IMR-90 (cell line): ENCODE measurements at regions not wholly inside any gene's neighbourhood (a gene's known extent, or its start where the extent isn't known, plus 50 kb on each side); places are given as distances from the start of the nearest gene placed in this dataset.

Experiments used
- ATAC-seq: fragments of 200-7000 bp; cut with Tn5 transposase; 2 replicates; pipeline ENCODE4 v1.9.1; 2020; ENCODE audit warnings: low read depth, mild to moderate bottlenecking, moderate library complexity
- BruUV-seq: library from RNA; stranded (reverse); fragments of 400-500 nt; replicated peaks from 2 replicates; lab custom pipeline; 2021; lab: Mats Ljungman, UMichigan
- CTCF ChIA-PET: fragments of 300-600 bp; formaldehyde crosslinking; extraction: SDS; loops from one replicate; lab custom pipeline; 2021; ENCODE audit warnings: antibody characterized with exemption; lab: Yijun Ruan, JAX
- POLR2A ChIA-PET: fragments of 300-600 bp; sonication (Branson Sonifier 250); formaldehyde crosslinking; loops from one replicate; lab custom pipeline; 2022; ENCODE audit warnings: antibody characterized with exemption; ENCODE audit not compliant: unreplicated experiment; lab: Charles Lee
- DNase-seq: peaks from one replicate; pipeline ENCODE4 v3.0.0; 2013
- H2AFZ ChIP-seq: replicated peaks from 2 replicates; pipeline ENCODE3; 2013; ENCODE audit warnings: low read length, mild to moderate bottlenecking; ENCODE audit not compliant: poor library complexity
- H2AK5ac ChIP-seq: 2 replicates; pipeline ENCODE4 v1.6.1; 2013; ENCODE audit warnings: low read depth, low read length, inconsistent platforms
- H2AK9ac ChIP-seq: replicated peaks from 2 replicates; pipeline ENCODE3; 2013; ENCODE audit warnings: mild to moderate bottlenecking, low read depth, low read length, moderate library complexity; ENCODE audit not compliant: poor library complexity
- H2BK120ac ChIP-seq: 2 replicates; pipeline ENCODE4 v1.6.1; 2013; ENCODE audit warnings: low read depth, low read length, inconsistent platforms
- H2BK15ac ChIP-seq: 3 replicates; pipeline ENCODE4 v1.6.1; 2013; ENCODE audit warnings: low read depth, low read length, inconsistent platforms
- H2BK20ac ChIP-seq: 2 replicates; pipeline ENCODE4 v1.6.1; 2013; ENCODE audit warnings: low read depth, mild to moderate bottlenecking, inconsistent platforms, low read length, moderate library complexity
- H2BK5ac ChIP-seq: 2 replicates; pipeline ENCODE4 v1.6.1; 2013; ENCODE audit warnings: mild to moderate bottlenecking, low read depth, low read length, inconsistent platforms; ENCODE audit not compliant: poor library complexity, severe bottlenecking
- H3K14ac ChIP-seq: replicated peaks from 2 replicates; pipeline ENCODE4 v1.6.1; 2013; ENCODE audit warnings: low read depth, low read length, inconsistent platforms
- H3K18ac ChIP-seq: 2 replicates; pipeline ENCODE4 v1.6.1; 2013; ENCODE audit warnings: low read depth, low read length, control low read depth
- H3K23ac ChIP-seq: 2 replicates; pipeline ENCODE4 v1.6.1; 2013; ENCODE audit warnings: low read depth, low read length, inconsistent platforms
- H3K27ac ChIP-seq: 2 replicates; pipeline ENCODE4 v1.5.1; 2013; ENCODE audit warnings: mild to moderate bottlenecking, control low read depth, low read length; ENCODE audit not compliant: insufficient read depth
- H3K27me3 ChIP-seq: 2 replicates; pipeline ENCODE4 v1.6.1; 2013; ENCODE audit warnings: low read length; ENCODE audit not compliant: control insufficient read depth, insufficient read depth
- H3K36me3 ChIP-seq: 2 replicates; pipeline ENCODE4 v1.6.1; 2013; ENCODE audit warnings: low read length, mixed read lengths; ENCODE audit not compliant: control insufficient read depth, insufficient read depth
- H3K4ac ChIP-seq: 2 replicates; pipeline ENCODE4 v1.6.1; 2013; ENCODE audit warnings: low read depth, low read length, inconsistent platforms
- H3K4me1 ChIP-seq: 2 replicates; pipeline ENCODE4 v1.6.1; 2013; ENCODE audit warnings: low read length, mixed read lengths; ENCODE audit not compliant: control insufficient read depth, insufficient read depth
- H3K4me2 ChIP-seq: 2 replicates; pipeline ENCODE4 v1.6.1; 2013; ENCODE audit warnings: low read depth, mild to moderate bottlenecking, control low read depth, low read length, moderate library complexity
- H3K4me3 ChIP-seq: 2 replicates; pipeline ENCODE4 v1.5.1; 2013; ENCODE audit warnings: low read depth, mild to moderate bottlenecking, control low read depth, low read length, moderate library complexity; ENCODE audit not compliant: insufficient read depth
- H3K56ac ChIP-seq: 2 replicates; pipeline ENCODE4 v1.6.1; 2013; ENCODE audit warnings: low read length, inconsistent platforms; ENCODE audit not compliant: insufficient read depth; ENCODE audit errors: extremely low read depth
- H3K79me1 ChIP-seq, 2 experiments: 2 replicates each; pipeline ENCODE4 v1.6.1; 2013; ENCODE audit warnings: low read length in 2 of 2, inconsistent platforms in 1 of 2, low read depth in 1 of 2
- H3K9ac ChIP-seq: 2 replicates; pipeline ENCODE4 v1.6.1; 2013; ENCODE audit warnings: low read depth, low read length, control low read depth
- H3K9me1 ChIP-seq: 2 replicates; pipeline ENCODE4 v1.6.1; 2013; ENCODE audit warnings: low read length, inconsistent platforms; ENCODE audit not compliant: insufficient read depth
- H3K9me3 ChIP-seq: 2 replicates; pipeline ENCODE4 v1.6.1; 2013; ENCODE audit warnings: low read length; ENCODE audit not compliant: control insufficient read depth, insufficient read depth
- H4K20me1 ChIP-seq: 2 replicates; pipeline ENCODE4 v1.6.1; 2013; ENCODE audit warnings: low read length, inconsistent platforms; ENCODE audit not compliant: insufficient read depth
- H4K5ac ChIP-seq: 2 replicates; pipeline ENCODE4 v1.6.1; 2013; ENCODE audit warnings: mild to moderate bottlenecking, low read depth, low read length, control low read depth
- H4K8ac ChIP-seq, 2 experiments: 2 replicates each; pipeline ENCODE4 v1.6.1; 2013; ENCODE audit warnings: low read depth in 2 of 2, low read length in 2 of 2, control low read depth in 1 of 2, inconsistent platforms in 1 of 2
- H4K91ac ChIP-seq: 2 replicates; pipeline ENCODE4 v1.6.1; 2013; ENCODE audit warnings: low read depth, low read length, inconsistent platforms; ENCODE audit not compliant: insufficient read depth
- BHLHE40 ChIP-seq: fragments of 150-350 bp; IDR thresholded peaks from 2 replicates; pipeline ENCODE4 v1.6.1; 2016; ENCODE audit warnings: mild to moderate bottlenecking, low read depth, low read length
- CEBPB ChIP-seq: IDR thresholded peaks from 2 replicates; pipeline ENCODE4 v1.6.1; 2012; ENCODE audit warnings: low read depth, low read length, improper control_type of control experiment
- CHD1 ChIP-seq: IDR thresholded peaks from 2 replicates; pipeline ENCODE4 v1.6.1; 2012; ENCODE audit warnings: low read depth, low read length, improper control_type of control experiment
- ELK1 ChIP-seq: fragments of 150-350 bp; IDR thresholded peaks from 2 replicates; pipeline ENCODE4 v1.6.1; 2016; ENCODE audit warnings: low read depth, mild to moderate bottlenecking, low read length, moderate library complexity, borderline replicate concordance
- FOS ChIP-seq: fragments of 150-350 bp; IDR thresholded peaks from 2 replicates; pipeline ENCODE4 v1.6.1; 2016; ENCODE audit warnings: low read depth, low read length
- POLR2A ChIP-seq: IDR thresholded peaks from 2 replicates; pipeline ENCODE4 v1.6.1; 2012; ENCODE audit warnings: mild to moderate bottlenecking, low read depth, low read length
- RAD21 ChIP-seq: IDR thresholded peaks from 2 replicates; pipeline ENCODE4 v1.6.1; 2012; ENCODE audit warnings: low read length, improper control_type of control experiment
- RFX5 ChIP-seq: IDR thresholded peaks from 2 replicates; pipeline ENCODE4 v1.8.0; 2012; ENCODE audit warnings: low read depth, mild to moderate bottlenecking, low read length, moderate library complexity
- SMC3 ChIP-seq: fragments of 150-350 bp; IDR thresholded peaks from 2 replicates; pipeline ENCODE4 v1.6.1; 2016; ENCODE audit warnings: low read depth, mild to moderate bottlenecking, antibody characterized with exemption, low read length, moderate library complexity
- dilution Hi-C: fragments of 300-500 bp; cut with HindIII; formaldehyde crosslinking; loops from one replicate; pipeline ENCODE4 v1.14.3; 2018; ENCODE audit warnings: low sequenced_read_pairs; ENCODE audit not compliant: unreplicated experiment
- in situ Hi-C: fragments of 300-500 bp; cut with MboI; formaldehyde crosslinking; loops from 3 replicates; pipeline ENCODE4 v1.14.3; 2019; ENCODE audit warnings: low sequenced_read_pairs, inconsistent platforms, mixed read lengths
- intact Hi-C: fragments of 100-400 bp; cut with micrococcal nuclease; formaldehyde crosslinking; loops from 2 replicates; pipeline ENCODE4 v1.10.0; 2022
- TF ChIP-seq, protein P1 (sequence below): fragments of 150-350 bp; IDR thresholded peaks from 2 replicates; pipeline ENCODE4 v1.6.1; 2017; ENCODE audit warnings: mild to moderate bottlenecking, antibody characterized with exemption, low read length, low read depth

DNA sequence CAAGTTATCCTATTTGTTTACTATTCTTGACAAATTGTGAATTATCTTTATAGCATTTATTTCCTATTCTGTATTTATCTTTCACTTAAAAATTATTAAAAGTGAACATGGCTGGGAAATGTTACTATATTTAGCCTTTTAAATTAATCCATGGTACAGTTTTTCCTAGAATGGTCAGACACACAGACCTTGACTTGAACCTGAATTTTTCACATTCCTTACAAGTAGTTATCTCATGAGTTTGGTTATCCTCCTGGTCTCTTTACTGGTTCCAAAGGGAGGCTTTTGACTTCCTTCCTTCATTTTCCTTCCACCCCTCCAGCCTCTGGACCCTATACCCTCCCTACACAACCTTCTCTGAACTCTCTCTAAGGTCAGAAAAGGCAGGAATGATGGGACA, 280.6 kb downstream of the SATB1 start:
- Histone ChIP-seq H4K8ac (no peak overlapping the region), H2BK15ac (no peak overlapping the region), H2AFZ (no peak overlapping the region), H4K91ac (no peak overlapping the region), H3K27me3 (no peaks in the 10 kb centered on the region), H3K79me1 (no peaks in the 10 kb centered on the region), H3K4me3 (no peak overlapping the region), H3K4me1 (no peaks in the 10 kb centered on the region), H3K18ac (no peak overlapping the region), H2BK120ac (no peak overlapping the region), H2BK20ac (no peak overlapping the region), H4K20me1 (no peaks in the 10 kb centered on the region), H2AK9ac (no peak overlapping the region), H3K9ac (no peak overlapping the region), H3K23ac (no peak overlapping the region), H2AK5ac (no peak overlapping the region), H3K4ac (no peak overlapping the region), H3K9me3 (no peaks in the 10 kb centered on the region), H3K27ac (no peak overlapping the region), H3K36me3 (no peaks in the 10 kb centered on the region), H3K14ac (no peak overlapping the region), H3K4me2 (no peak overlapping the region), H2BK5ac (no peak overlapping the region), H3K56ac (no peak overlapping the region), H4K5ac (no peak overlapping the region), H3K9me1 (no peaks in the 10 kb centered on the region)
- no TSS peak for BruUV-seq
- intact Hi-C loops = no loop called here
- CTCF ChIA-PET = no interaction called here
- in situ Hi-C loops = no loop called here
- TF ChIP-seq RAD21 (no peak), CEBPB (no peak), ELK1 (no peak), BHLHE40 (no peak), FOS (no peak), RFX5 (no peak), CHD1 (no peak), POLR2A (no peak), SMC3 (no peak)
- TF ChIP-seq, protein P1, sequence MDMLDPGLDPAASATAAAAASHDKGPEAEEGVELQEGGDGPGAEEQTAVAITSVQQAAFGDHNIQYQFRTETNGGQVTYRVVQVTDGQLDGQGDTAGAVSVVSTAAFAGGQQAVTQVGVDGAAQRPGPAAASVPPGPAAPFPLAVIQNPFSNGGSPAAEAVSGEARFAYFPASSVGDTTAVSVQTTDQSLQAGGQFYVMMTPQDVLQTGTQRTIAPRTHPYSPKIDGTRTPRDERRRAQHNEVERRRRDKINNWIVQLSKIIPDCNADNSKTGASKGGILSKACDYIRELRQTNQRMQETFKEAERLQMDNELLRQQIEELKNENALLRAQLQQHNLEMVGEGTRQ = no peak
- dilution Hi-C loops = no loop called here
- no peak for DNase-seq
- POLR2A ChIA-PET = no interaction called here
- ATAC-seq = no peak
